Astrocyte of the spinal cord (primary cell): ENCODE measurements at regions not wholly inside any gene's neighbourhood (a gene's known extent, or its start where the extent isn't known, plus 50 kb on each side); places are given as distances from the start of the nearest gene placed in this dataset.

Experiments
- DNase-seq: peaks from one replicate; pipeline ENCODE4 v3.0.0; 2011; ENCODE audit warnings: low read depth, low spot score
- H3K4me3 ChIP-seq: 2 replicates; pipeline ENCODE4 v1.5.1; 2011; ENCODE audit warnings: low read depth, mild to moderate bottlenecking, low read length, moderate library complexity
- CTCF ChIP-seq: IDR thresholded peaks from 2 replicates; pipeline ENCODE4 v1.5.1; 2012; ENCODE audit warnings: low read depth, mild to moderate bottlenecking, low read length, inconsistent platforms
- in situ Hi-C: cut with HindIII; loops from 2 replicates; pipeline ENCODE4 v1.10.0; 2017; ENCODE audit warnings: low sequenced_read_pairs

GRCh38 chr3:80158332-80158731, 390.5 kb upstream of the ROBO1 start:
- H3K4me3 ChIP-seq = no peak overlapping the region
- in situ Hi-C loops = no loop called here
- no peak for DNase-seq
- no peak for TF ChIP-seq CTCF

GRCh38 chr3:80157546-80157945, 389.7 kb upstream of the ROBO1 start:
- no peak for TF ChIP-seq CTCF
- H3K4me3 ChIP-seq = no peak overlapping the region
- DNase-seq = no peak
- in situ Hi-C loops = no loop called here

- TF ChIP-seq CTCF = no peak
- H3K4me3 ChIP-seq = no peak overlapping the region
- DNase-seq = no peak
- in situ Hi-C loops = no loop called here
Measured at GRCh38 chr3:80152692-80153091, 384.9 kb upstream of the ROBO1 start.

- in situ Hi-C loops = no loop called here
- DNase-seq = no peak
- TF ChIP-seq CTCF = no peak
- H3K4me3 ChIP-seq = no peak overlapping the region
Measured at GRCh38 chr3:80142714-80143113, 374.9 kb upstream of the ROBO1 start.

- in situ Hi-C loops = no loop called here
- TF ChIP-seq CTCF = no peak
- H3K4me3 ChIP-seq = no peak overlapping the region
- no peak for DNase-seq
Measured at GRCh38 chr3:80141557-80141956, 373.8 kb upstream of the ROBO1 start.

- no peak for DNase-seq
- H3K4me3 ChIP-seq = no peak overlapping the region
- in situ Hi-C loops = no loop called here
- no peak for TF ChIP-seq CTCF
Measured at GRCh38 chr3:80116281-80116680, 348.5 kb upstream of the ROBO1 start.

GRCh38 chr3:80114694-80115093, 346.9 kb upstream of the ROBO1 start:
- TF ChIP-seq CTCF = no peak
- DNase-seq = no peak
- no peak overlapping the region for H3K4me3 ChIP-seq
- in situ Hi-C loops = no loop called here
